ENCODE measurements at regions not wholly inside any gene's neighbourhood (a gene's known extent, or its start where the extent isn't known, plus 50 kb on each side); places are given as distances from the start of the nearest gene placed in this dataset.

DNA sequence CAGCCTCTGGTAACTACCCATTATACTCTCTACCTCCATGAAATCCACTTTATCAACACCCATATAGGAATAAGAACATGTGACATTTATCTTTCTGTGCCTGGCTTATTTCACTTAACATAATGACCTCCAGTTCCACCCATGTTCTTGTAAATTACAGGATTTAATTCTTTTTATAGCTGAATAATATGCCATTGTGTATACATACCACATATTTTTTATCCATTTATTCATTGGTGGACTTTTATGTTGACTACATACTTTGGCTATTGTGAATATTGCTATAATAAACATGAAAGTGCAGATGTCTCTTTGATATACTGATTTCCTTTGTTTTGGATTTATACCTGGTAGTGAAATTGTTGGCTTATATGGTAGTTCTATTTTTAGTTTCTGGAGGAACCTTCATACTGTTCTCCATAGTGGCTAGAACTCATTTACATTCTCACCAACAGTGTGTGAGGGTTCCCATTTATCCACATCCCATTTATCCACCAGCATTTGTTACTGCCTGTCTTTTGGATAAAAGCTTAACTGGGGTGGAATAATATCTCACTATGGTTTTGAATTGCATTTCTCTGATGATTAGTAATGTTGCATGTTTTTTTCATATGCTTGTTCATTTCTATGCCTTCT is 473.4 kb downstream of the TBL1XR1 start:
- DNase-seq (ENCODE audit: low read depth in 2 of 2) = no peak

GRCh38 chr3:176714034-176714433 is 483.2 kb downstream of the TBL1XR1 start:
- no peak for DNase-seq (ENCODE audit: low read depth in 2 of 2)

DNA sequence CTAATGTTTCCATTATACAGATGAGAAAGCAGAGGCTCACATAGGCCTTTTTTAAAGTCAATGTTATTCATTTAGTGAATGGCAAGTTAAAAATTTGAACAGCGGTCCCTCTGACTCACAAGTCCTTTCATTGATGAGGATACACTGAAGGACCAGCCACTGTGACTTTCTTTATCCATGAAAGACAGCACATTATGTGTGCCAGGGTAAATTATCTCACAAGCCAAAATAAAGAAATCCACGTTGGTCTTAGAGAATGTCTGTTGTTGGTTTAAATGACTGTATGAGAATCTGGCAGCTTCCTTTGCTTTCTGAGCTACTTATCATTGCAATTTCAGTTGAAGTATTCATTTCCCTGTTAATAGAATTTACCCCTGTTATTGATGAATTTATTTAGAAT is 485.1 kb downstream of the TBL1XR1 start:
- no peak for DNase-seq (ENCODE audit: low read depth in 2 of 2)

DNA sequence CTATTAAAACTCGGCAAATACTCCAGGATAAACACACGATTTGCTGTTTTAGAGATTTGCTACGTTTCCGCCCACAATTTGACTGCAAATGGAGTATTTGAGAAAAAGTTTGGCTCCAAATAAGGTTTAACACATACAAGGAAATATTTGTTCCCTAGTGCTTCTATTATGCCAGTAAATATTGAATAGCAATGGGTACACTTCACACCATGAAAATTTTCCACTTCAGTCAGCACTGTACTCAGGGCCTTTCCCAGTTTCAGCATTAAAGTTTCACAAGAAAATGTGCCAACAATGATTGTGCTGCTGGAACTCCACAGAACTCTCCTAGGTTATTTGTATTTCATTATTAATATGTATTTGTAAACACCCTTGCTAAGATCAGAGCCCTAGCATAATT is 498.0 kb downstream of the TBL1XR1 start:
- no peak for DNase-seq (ENCODE audit: low read depth in 2 of 2)

DNA sequence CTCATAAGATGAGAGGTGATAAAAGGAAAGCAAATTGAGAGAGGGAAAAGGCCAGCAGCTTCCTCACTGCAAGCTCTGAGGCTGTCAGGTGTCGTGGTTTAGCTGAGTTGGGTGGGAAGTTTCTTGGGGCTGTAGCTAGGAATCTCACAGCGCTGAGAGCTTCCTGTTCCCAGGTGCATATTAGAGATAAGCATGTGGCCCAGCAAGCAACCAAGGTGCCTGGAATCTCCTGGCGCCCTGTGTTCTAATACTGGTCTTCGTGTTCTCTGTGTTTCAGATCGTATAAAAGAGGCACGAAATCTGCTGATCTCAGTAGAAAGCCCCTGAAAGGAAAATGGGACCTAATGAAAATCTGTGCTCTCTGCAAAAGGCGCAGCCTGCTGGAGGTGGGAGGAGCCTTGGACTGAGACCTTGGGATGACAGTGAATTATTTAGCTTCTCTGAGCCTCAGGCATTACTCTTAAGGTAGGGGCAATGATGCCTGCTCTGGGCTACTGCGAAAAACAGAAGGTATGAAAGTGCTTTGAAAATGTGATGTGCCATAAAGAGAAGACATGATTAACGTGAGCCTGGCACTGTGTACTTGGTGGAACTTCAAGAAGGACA is 499.9 kb downstream of the TBL1XR1 start:
- no peak for DNase-seq (ENCODE audit: low read depth in 2 of 2)

- no peak for DNase-seq (ENCODE audit: low read depth in 2 of 2)
These were observed 500.5 kb downstream of the TBL1XR1 start for GRCh38 chr3:176696816-176697215.

DNA sequence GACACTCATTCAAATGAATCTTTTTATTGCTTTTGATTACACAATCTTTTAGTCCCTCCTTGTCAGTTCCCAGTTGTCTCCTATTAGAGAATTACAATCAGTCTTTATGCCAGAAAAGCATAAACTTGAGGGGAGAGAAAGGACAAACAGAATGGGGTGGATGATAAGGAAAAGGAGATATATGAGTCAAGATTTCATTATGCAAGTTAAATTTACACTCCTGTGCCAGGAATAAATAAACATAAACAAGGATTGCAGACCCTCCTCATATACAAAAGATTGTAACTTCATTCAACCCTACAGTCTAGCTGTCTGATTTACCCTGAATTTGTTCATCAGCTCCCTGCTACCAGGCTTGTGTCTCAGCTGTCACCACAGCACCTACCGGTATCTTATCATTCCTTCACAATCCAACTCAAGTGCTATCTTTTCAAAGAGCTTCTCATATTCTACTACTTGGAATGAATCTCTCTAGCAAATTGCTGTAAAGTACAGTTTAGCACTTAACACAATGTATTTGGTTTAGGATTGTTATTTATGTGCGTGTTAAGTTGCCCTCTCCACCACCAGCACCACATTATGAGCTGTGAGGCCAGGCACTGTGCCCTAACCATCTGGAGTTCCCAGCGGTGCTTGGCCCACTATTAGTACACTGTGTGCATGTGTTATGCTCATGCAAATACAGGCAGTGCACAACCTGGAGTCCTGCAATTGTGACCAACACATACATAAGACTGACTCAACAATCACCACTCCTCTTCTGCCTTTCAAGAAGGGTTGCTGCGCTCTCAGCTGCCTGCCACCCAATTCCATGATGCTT is 504.1 kb downstream of the TBL1XR1 start:
- DNase-seq (ENCODE audit: low read depth in 2 of 2) = no peak

- DNase-seq (ENCODE audit: low read depth in 2 of 2) = no peak
These were observed 504.9 kb downstream of the TBL1XR1 start for GRCh38 chr3:176692199-176692965.

DNA sequence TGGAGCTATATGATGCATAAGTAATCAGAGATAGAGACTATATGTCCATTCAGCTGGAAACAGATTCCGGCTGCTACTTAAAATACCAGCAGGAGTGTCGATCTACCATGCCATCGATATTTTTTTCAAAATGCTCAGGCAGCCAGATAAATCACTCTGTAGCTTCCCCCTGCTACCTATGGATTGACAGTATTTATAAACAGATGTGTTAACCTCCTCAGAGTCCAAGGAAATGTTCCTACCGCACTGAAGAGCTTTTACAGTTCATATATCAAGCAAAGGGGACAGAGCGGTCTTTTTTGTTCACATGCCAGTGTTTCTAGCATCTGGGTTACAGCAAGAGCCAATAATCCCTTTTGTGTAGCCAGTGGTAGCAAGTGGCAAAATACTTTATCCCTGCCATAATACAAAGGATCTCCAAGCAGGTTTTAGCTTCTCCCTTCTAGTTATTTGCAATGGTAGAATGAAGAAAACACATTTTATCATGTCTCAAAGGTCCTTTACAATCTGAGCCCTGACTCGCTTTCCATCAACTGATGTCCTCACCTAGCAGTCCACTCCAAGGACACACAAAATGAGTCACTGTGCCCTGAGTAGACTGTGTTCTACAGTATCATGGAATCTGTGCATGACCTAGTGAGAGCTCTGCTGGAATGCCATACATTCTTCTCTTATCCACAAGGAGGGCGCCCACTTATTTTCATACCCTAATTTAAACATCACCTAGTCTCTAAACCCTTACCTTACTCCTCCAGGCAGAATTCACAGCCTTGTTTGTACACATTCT is 507.0 kb downstream of the TBL1XR1 start:
- no peak for DNase-seq (ENCODE audit: low read depth in 2 of 2)

GRCh38 chr3:176687754-176688153 is 509.5 kb downstream of the TBL1XR1 start:
- DNase-seq (ENCODE audit: low read depth in 2 of 2) = no peak

- DNase-seq (ENCODE audit: low read depth in 2 of 2) = no peak
These were observed 513.9 kb downstream of the TBL1XR1 start for GRCh38 chr3:176683382-176683781.

DNA sequence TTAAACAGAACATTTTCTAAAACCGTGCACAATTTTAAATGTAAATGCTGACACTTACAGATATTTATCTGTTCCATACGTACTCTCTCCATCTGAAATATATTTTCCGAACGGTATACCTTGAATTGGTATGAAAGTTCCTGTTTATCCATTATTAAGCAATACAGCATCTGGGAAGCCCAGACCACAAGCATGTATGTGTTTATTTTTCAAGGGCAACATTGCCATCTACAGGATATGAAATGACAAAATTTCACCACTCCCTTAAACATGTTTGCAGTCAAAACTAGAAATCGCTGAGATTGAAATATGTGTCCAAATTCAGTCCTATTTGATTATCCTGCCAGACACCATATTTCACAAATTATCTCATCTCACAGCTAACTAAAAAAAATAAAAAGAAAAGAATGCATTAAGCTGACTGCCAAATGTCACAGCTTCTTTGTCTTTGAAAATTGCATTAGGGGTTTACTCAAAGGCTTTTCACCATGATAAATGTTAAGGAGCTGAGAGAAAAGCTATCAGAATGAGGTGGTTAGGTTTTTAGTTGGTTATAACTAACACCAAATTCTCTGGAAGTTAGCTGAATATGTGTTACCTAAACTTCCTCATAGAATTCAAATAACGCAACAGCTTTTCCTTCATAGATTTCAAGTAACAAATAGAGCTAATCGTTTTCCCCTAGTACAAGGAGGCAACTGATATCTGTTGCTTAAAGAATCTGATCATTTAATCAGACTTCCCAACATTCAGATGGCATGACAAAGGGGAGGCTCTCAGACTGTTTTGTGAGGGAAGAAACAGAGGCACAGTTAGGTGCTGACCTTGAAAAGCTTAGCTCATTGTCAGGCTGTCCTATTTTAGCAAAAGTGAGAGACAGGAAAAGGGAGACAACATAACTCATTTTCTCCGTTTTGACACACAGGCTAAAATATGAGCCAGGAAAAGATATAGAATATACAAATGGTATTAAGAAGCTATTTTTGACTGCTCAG is 533.1 kb downstream of the TBL1XR1 start:
- DNase-seq (ENCODE audit: low read depth in 2 of 2) = no peak

- no peak for DNase-seq (ENCODE audit: low read depth in 2 of 2)
These were observed 533.9 kb downstream of the TBL1XR1 start for GRCh38 chr3:176663387-176663786.

- no peak for DNase-seq (ENCODE audit: low read depth in 2 of 2)
These were observed 535.8 kb downstream of the TBL1XR1 start for GRCh38 chr3:176661432-176661964.

DNA sequence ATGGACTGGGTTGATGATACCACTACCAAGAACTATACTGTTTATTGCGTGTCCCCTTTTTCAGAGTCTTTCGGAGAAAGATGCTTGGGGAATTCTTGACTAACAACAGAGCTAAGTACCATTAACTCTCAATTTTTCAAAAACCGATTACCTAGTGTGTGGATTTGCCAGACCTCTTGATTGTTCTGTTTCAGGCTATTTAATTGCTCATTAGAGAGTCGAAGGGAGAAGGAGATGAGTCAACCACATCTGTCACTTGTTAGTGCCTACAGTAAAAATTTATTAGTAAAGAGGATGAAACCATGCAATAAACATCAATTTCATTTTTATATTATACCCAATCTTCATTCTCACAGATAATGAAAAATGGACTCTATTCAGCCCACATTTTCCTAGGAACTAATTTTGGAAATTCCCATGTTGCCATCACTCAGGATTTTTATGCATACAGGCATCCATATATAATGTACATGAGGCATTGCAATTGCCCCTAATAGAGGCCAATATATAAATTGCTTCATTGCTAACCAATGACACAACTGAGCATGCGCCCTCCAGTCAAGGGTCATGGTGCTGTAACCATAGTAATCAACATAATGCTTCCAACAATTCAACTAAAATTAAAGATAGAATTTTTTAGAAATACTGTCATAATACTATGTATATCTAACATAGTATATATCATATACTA is 541.7 kb downstream of the TBL1XR1 start:
- DNase-seq (ENCODE audit: low read depth in 2 of 2) = no peak

GRCh38 chr3:176651622-176652021 is 545.7 kb downstream of the TBL1XR1 start:
- DNase-seq (ENCODE audit: low read depth in 2 of 2) = no peak

- no peak for DNase-seq (ENCODE audit: low read depth in 2 of 2)
These were observed 546.8 kb downstream of the TBL1XR1 start for GRCh38 chr3:176650478-176650877.

- no peak for DNase-seq (ENCODE audit: low read depth in 2 of 2)
These were observed 549.3 kb downstream of the TBL1XR1 start for GRCh38 chr3:176647987-176648386.

GRCh38 chr3:176633511-176633910 is 563.8 kb downstream of the TBL1XR1 start:
- no peak for DNase-seq (ENCODE audit: low read depth in 2 of 2)

Data from stimulated activated CD4-positive, alpha-beta T cell treated with anti-CD3 and anti-CD28 coated beads, Interleukin-12 subunit alpha, Interleukin-12 subunit beta, amount 100 ng/mL, for 24 hours (primary cell).